Keratinocyte (primary cell): ENCODE measurements at regions not wholly inside any gene's neighbourhood (a gene's known extent, or its start where the extent isn't known, plus 50 kb on each side); places are given as distances from the start of the nearest gene placed in this dataset.

Source experiments
- DNase-seq: peaks from one replicate; pipeline ENCODE4 v3.0.0-alpha.2; 2011; ENCODE audit warnings: low read depth, missing footprints, low spot score
- FAIRE-seq: peaks from 2 replicates; lab custom pipeline; 2011; peaks lifted over from hg19 to GRCh38; lab: Jason Lieb, UNC
- H2AFZ ChIP-seq: 2 replicates; pipeline ENCODE4 v1.6.0; 2012; ENCODE audit warnings: low read length, control low read depth, inconsistent platforms; ENCODE audit not compliant: control insufficient read depth
- H3K27ac ChIP-seq: 2 replicates; pipeline ENCODE4 v1.5.1; 2011; ENCODE audit warnings: low read length; ENCODE audit not compliant: control insufficient read depth, insufficient read depth
- H3K27me3 ChIP-seq: 3 replicates; pipeline ENCODE4 v1.6.0; 2011; ENCODE audit warnings: low read length; ENCODE audit not compliant: control insufficient read depth, insufficient read depth; ENCODE audit errors: extremely low read depth
- H3K36me3 ChIP-seq, 2 experiments: 2 replicates in 1 of 2; 3 replicates in 1 of 2; pipeline ENCODE4 v1.5.1; 2011; ENCODE audit warnings: low read length in 2 of 2, mild to moderate bottlenecking in 1 of 2; ENCODE audit not compliant: control insufficient read depth in 2 of 2, insufficient read depth in 2 of 2; ENCODE audit errors: extremely low read depth in 1 of 2
- H3K4me1 ChIP-seq: 3 replicates; pipeline ENCODE4 v1.5.1; 2011; ENCODE audit warnings: low read length; ENCODE audit not compliant: control insufficient read depth, insufficient read depth; ENCODE audit errors: extremely low read depth
- H3K4me2 ChIP-seq: 3 replicates; pipeline ENCODE4 v1.6.0; 2011; ENCODE audit warnings: low read depth, low read length; ENCODE audit not compliant: control insufficient read depth, insufficient read depth; ENCODE audit errors: extremely low read depth
- H3K4me3 ChIP-seq, 3 experiments: fragments of 200-600 bp in 1 of 3; sonication (generic) in 1 of 3; 2 replicates in 2 of 3; 3 replicates in 1 of 3; pipeline ENCODE4 v1.5.1; 2011 to 2016; ENCODE audit warnings: low read length in 3 of 3, mild to moderate bottlenecking in 3 of 3, control low read depth in 2 of 3, inconsistent platforms in 1 of 3, low read depth in 1 of 3, mixed read lengths in 1 of 3, mixed run types in 1 of 3, moderate library complexity in 1 of 3; ENCODE audit not compliant: control insufficient read depth in 2 of 3, insufficient read depth in 2 of 3; ENCODE audit errors: extremely low read depth in 1 of 3
- H3K79me2 ChIP-seq: 2 replicates; pipeline ENCODE4 v1.6.0; 2012; ENCODE audit warnings: low read length; ENCODE audit not compliant: control insufficient read depth, insufficient read depth
- H3K9ac ChIP-seq: 3 replicates; pipeline ENCODE4 v1.6.0; 2011; ENCODE audit warnings: low read length; ENCODE audit not compliant: control insufficient read depth, insufficient read depth; ENCODE audit errors: extremely low read depth
- H3K9me1 ChIP-seq: 3 replicates; pipeline ENCODE4 v1.6.0; 2011; ENCODE audit warnings: low read length; ENCODE audit not compliant: control insufficient read depth, insufficient read depth; ENCODE audit errors: extremely low read depth
- H3K9me3 ChIP-seq: 2 replicates; pipeline ENCODE4 v1.5.1; 2012; ENCODE audit warnings: low read depth, low read length; ENCODE audit not compliant: control insufficient read depth
- H4K20me1 ChIP-seq: 3 replicates; pipeline ENCODE4 v1.6.0; 2011; ENCODE audit warnings: low read length; ENCODE audit not compliant: control insufficient read depth, insufficient read depth; ENCODE audit errors: extremely low read depth
- CTCF ChIP-seq, 3 experiments: IDR thresholded peaks in 1 of 3; conservative IDR thresholded peaks in 1 of 3; optimal IDR thresholded peaks in 1 of 3; 2 replicates in 2 of 3; 3 replicates in 1 of 3; pipeline versions ENCODE3 to v1.5.1; 2011; ENCODE audit warnings: low read length in 3 of 3, mild to moderate bottlenecking in 3 of 3, moderate library complexity in 2 of 3, control low read depth in 1 of 3, inconsistent platforms in 1 of 3; ENCODE audit not compliant: insufficient read depth in 2 of 3; ENCODE audit errors: extremely low read depth in 1 of 3
- EZH2 ChIP-seq: IDR thresholded peaks from one replicate; pipeline ENCODE4 v1.6.1; 2012; ENCODE audit warnings: inconsistent platforms, mild to moderate bottlenecking, low read length, moderate library complexity
- dilution Hi-C: fragments of 300-500 bp; cut with MboI; formaldehyde crosslinking; loops from one replicate; pipeline ENCODE4 v1.7.0; 2020; ENCODE audit warnings: low sequenced_read_pairs; ENCODE audit not compliant: extremely low pct_ligation_motif_present

- DNase-seq, result no peak
- dilution Hi-C loops, result no loop called here
- no peak overlapping the region for H3K4me3 ChIP-seq
- H3K36me3 ChIP-seq, result no peaks in the 10 kb centered on the region
- no peaks in the 10 kb centered on the region for H3K79me2 ChIP-seq
- H2AFZ ChIP-seq, result no peak overlapping the region
- no peak overlapping the region for H3K9ac ChIP-seq
- no peak overlapping the region for H3K4me2 ChIP-seq
- no peaks in the 10 kb centered on the region for H3K27me3 ChIP-seq
- no peaks in the 10 kb centered on the region for H4K20me1 ChIP-seq
- no peak overlapping the region for H3K27ac ChIP-seq
- no peaks in the 10 kb centered on the region for H3K9me3 ChIP-seq
- TF ChIP-seq CTCF (optimal IDR thresholded peaks at IDR 0.05 in 1 of 3, IDR thresholded peaks at IDR 0.05 in 1 of 3, conservative IDR thresholded peaks at IDR 0.05 in 1 of 3; ENCODE audit: extremely low read depth in 1 of 3, insufficient read depth in 2 of 3, low read length in 3 of 3), result no peak
- TF ChIP-seq EZH2, result no peak
- H3K4me1 ChIP-seq, result no peaks in the 10 kb centered on the region
- H3K9me1 ChIP-seq, result no peaks in the 10 kb centered on the region
- FAIRE-seq, result no peak
Measured at GRCh38 chr16:49947907-49948678, 76.9 kb upstream of the CNEP1R1 start.

- H2AFZ ChIP-seq, result no peak overlapping the region
- H3K9me3 ChIP-seq, result no peaks in the 10 kb centered on the region
- no peak for TF ChIP-seq CTCF (optimal IDR thresholded peaks at IDR 0.05 in 1 of 3, IDR thresholded peaks at IDR 0.05 in 1 of 3, conservative IDR thresholded peaks at IDR 0.05 in 1 of 3; ENCODE audit: extremely low read depth in 1 of 3, insufficient read depth in 2 of 3, low read length in 3 of 3)
- TF ChIP-seq EZH2, result no peak
- DNase-seq (no peak), FAIRE-seq (no peak)
- dilution Hi-C loops, result no loop called here
- no peaks in the 10 kb centered on the region for H3K27me3 ChIP-seq
- no peak overlapping the region for H3K9ac ChIP-seq
- no peaks in the 10 kb centered on the region for H3K36me3 ChIP-seq
- no peak overlapping the region for H3K4me2 ChIP-seq
- no peaks in the 10 kb centered on the region for H3K9me1 ChIP-seq
- H3K79me2 ChIP-seq, result no peaks in the 10 kb centered on the region
- no peaks in the 10 kb centered on the region for H4K20me1 ChIP-seq
- no peak overlapping the region for H3K4me3 ChIP-seq
- no peaks in the 10 kb centered on the region for H3K4me1 ChIP-seq
- H3K27ac ChIP-seq, result no peak overlapping the region
Measured at GRCh38 chr16:49951574-49952195, 73.3 kb upstream of the CNEP1R1 start.
